Activated naive CD8-positive, alpha-beta T cell treated with anti-CD3 and anti-CD28 coated beads, Interleukin-2, amount 50 U/mL, for 16 hours (primary cell): ENCODE measurements at regions not wholly inside any gene's neighbourhood (a gene's known extent, or its start where the extent isn't known, plus 50 kb on each side); places are given as distances from the start of the nearest gene placed in this dataset.
"Not testable (repeated sequence)": the region's sequence is repeated elsewhere in the genome, so short reads cannot be mapped to it uniquely, and the experiment has no call there.

Experiments
- DNase-seq: peaks from one replicate; pipeline ENCODE4 v3.0.0-alpha.2; 2020; ENCODE audit warnings: low read depth, low spot score

DNA sequence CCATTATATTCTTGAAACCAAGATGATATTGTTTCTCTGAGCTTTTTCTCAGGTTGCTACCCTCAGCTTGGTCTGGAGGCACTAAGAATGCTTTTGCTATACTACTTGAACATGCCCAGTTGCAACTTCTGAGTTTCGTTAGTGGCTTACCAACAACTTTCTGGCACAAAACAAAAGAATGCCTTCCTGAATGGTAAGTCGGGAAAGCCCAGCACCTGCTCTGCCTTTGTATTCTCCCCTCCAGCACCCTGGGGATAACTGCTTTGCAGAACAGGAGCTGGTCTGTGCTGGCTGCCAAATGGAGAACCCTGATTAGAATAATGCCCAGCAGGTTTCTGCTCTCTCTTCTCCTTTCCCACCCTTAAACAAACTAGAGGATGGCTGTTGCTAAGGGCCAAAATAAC is 149.3 kb downstream of the TGFB2 start:
- no peak for DNase-seq

GRCh38 chr1:218495931-218496330 is 150.8 kb downstream of the TGFB2 start:
- DNase-seq, result no peak

DNA sequence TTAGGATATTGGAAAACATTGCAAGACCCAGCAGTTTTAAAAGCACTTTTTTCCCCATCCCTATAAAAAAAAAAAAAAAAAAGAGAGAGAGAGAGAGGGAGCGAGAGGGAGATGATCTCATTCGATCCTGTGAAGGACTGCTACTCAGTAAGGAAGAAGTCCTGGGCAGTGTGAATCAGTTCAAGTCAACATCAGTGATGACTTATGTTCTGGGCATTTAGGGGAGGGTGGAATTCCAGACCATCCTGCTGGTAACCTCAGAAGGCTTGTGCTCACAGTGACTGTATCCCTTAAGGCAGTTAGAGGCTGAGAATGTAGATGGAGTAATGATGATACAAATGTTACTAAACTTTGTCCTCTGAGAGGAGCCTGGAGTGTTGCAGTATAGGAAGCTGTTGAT is 151.4 kb downstream of the TGFB2 start:
- DNase-seq, result no peak

GRCh38 chr1:218498056-218498938 is 153.2 kb downstream of the TGFB2 start:
- no peak for DNase-seq

DNA sequence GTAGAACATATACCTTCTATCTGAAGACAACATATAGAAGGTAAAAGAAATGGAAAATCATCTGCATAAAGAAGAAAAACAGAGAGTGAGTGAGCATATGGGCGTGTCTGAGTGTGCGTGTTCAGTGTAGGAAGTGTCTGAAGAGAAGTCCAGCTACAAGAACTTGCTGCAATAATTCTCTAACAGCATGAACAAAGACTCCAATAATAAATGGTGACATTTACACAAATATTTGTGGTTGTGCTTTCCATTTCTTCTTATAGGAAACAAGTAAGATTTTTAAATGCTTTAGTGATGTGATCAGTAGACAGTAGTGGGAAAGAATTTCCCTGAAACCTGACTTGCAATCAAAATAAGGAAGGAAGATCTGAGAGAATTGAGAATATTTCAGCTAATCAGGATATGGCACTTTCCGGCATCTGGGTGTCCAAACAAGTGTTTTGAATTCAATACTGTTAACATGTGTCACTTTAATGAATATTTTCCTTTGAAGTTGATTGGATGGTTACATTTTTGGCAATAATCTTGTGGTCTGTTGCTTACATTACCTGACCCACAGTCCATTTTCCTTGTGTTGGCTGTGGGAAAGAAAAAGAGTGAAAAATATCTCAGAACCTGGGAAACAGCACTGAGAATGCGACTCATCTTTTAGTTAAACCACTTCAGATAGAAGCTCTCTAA is 154.0 kb downstream of the TGFB2 start:
- DNase-seq, result no peak

- no peak for DNase-seq
Measured at GRCh38 chr1:218499911-218500310, 154.8 kb downstream of the TGFB2 start.

DNA sequence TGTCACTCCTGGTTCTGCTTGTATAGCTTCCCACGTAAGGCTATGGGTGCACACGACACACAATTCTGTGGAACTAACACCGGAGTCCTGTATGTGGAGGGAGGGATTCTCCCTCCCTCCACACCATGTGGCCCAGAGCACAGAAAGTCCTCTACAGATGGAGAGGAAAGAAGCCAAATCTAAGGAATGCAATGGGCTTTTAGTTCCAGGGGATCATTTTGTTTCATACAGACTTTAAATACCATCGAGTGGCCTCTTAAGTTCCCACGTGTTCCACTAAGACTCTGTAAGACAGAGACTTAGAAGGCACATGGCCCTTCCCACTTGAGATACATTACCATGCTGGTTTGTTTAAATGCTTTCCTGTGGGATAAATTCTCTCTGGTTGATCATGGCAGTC is 156.0 kb downstream of the TGFB2 start:
- no peak for DNase-seq

DNA sequence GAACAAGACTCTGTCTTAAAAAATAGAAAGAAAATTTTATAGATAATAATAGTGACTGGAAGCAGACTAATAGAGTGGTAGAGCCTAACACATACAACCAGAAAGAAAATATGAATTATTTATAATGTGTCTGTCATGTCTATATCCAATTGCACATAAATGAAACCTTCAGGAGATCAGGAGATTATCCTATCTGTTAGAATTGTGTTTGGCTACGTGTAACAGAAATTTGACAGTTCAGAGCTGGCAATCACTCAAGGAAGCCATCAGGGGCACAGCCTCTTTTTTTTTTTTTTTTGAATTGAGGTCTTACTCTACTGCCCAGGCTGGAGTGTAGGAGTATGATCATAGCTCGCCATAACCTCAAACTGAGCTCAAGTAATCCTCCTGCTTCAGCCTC is 157.2 kb downstream of the TGFB2 start:
- DNase-seq, result no peak

GRCh38 chr1:218503102-218503501 is 158.0 kb downstream of the TGFB2 start:
- DNase-seq, result no peak

DNA sequence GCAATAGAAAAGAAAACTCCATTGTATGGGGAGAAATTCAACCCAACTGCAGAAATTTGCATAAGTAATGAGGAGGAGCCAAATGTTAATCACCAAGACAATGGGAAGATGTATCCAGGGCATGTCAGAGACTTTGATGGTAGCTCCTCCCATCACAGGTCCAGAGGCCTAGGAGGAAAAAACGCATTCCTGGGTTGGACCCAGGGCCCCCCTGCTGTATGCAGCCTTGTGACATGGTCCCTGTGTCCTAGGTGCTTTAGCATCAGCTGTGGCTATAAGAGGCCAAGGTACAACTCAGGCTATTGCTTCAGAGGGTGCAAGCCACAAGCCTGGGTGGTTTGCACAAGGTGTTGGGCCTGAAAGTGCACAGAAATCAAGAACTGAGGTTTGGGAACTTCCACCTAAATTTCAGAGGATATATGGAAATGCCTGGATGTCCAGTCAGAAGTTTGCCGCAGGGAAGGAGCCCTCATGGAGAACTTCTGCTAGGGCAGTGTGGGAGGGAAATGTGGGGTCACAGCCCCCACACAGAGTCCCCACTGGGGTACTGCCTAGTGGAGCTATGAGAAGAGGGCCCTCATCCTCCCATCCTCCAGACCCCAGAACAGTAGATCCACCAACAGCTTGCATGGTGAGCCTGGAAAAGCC is 162.3 kb downstream of the TGFB2 start:
- DNase-seq, result no peak

GRCh38 chr1:218510153-218510772 is 165.1 kb downstream of the TGFB2 start:
- no peak for DNase-seq

GRCh38 chr1:218513328-218513727 is 168.2 kb downstream of the TGFB2 start:
- DNase-seq, result no peak

GRCh38 chr1:218514689-218515088 is 169.6 kb downstream of the TGFB2 start:
- no peak for DNase-seq

GRCh38 chr1:218516526-218516925 is 171.4 kb downstream of the TGFB2 start:
- DNase-seq, result no peak

GRCh38 chr1:218517459-218517858 is 172.3 kb downstream of the TGFB2 start:
- no peak for DNase-seq

GRCh38 chr1:218518216-218518740 is 173.1 kb downstream of the TGFB2 start:
- DNase-seq, result no peak

DNA sequence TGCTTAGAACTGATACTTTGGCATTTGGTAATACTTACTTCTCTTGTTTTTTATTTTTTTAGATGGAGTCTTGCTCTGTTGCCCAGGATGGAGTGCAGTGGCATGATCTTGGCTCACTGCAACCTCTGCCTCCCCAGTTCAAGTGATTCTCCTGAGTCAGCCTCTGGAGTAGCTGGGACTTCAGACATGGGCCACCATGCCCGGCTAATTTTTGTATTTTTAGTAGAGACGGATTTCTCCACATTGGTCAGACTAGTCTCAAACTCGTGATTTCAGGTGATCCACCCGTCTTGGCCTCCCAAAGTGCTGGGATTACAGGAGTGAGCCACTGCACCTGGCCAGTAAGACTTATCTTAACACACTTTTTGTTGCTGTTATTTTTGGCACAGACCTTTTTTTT is 175.5 kb downstream of the TGFB2 start:
- DNase-seq, result not testable (repeated sequence)

GRCh38 chr1:218521414-218522169 is 176.5 kb downstream of the TGFB2 start:
- DNase-seq, result peak; percentile 6

DNA sequence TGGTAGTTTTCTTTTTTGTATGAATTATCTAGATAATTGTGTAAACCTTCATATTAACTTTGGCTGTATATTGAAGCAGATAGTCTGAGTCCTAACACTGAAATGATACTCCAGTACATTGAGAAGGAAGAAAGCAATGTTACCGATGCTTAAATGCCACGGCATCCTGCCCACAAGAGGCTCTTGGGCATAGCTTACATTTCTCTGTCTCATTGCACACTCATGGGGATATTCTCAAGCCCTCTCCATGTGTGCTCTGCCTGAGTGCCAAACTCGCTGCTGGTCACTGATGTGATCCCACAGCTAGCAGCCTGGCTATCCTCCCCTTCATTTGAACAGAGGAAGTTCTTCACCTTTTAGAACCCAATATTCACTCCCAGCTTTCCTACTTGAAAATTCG is 179.4 kb downstream of the TGFB2 start:
- DNase-seq, result no peak

DNA sequence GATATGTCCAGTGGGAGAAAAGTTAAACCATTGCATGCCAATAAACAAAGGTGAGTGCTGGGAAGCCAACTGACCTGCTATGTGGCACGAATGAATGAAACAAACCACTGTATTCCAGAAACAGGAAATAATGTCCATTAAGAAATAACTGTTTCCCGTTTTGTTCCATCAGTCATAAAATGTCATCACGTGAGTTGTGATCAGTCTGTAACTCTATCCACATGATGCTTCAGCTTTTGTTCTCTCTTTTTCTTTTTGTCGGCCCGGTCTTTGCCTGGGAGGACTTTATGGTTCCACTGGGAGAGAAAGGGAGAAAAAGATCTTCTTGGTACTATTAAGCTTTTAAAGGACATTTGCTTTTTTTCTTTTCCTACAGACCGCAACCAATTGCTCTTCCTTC is 179.9 kb downstream of the TGFB2 start:
- no peak for DNase-seq
